Peyer's patch (tissue), 4 donors: ENCODE measurements at regions not wholly inside any gene's neighbourhood (a gene's known extent, or its start where the extent isn't known, plus 50 kb on each side); places are given as distances from the start of the nearest gene placed in this dataset.
"Not testable (repeated sequence)": the region's sequence is repeated elsewhere in the genome, so short reads cannot be mapped to it uniquely, and the experiment has no call there.

Experiments used
- DNase-seq, 3 donors: peaks; one replicate each; pipeline ENCODE4 v3.0.0-alpha.2; 2017 to 2019
- H3K27ac ChIP-seq, 4 donors: fragments of 200-600 bp; sonication (generic); one replicate each; pipeline ENCODE4 v1.5.1; 2016 to 2019
- H3K27me3 ChIP-seq, 2 donors: fragments of 200-600 bp; sonication (generic); one replicate each; pipeline ENCODE4 v1.5.1; 2019
- H3K36me3 ChIP-seq, 3 donors: fragments of 200-600 bp; sonication (generic); one replicate each; pipeline ENCODE4 v1.5.1; 2016 to 2019
- H3K4me1 ChIP-seq, 4 donors: fragments of 200-600 bp; sonication (generic); one replicate each; pipeline ENCODE4 v1.5.1; 2016 to 2019
- H3K4me3 ChIP-seq, 4 donors: fragments of 200-600 bp; sonication (generic); 1 replicate in 3 of 4; 2 replicates in 1 of 4; pipeline ENCODE4 v1.5.1; 2016 to 2019; ENCODE audit warnings: mild to moderate bottlenecking in 1 of 4
- H3K9me3 ChIP-seq, 4 donors: fragments of 200-600 bp; sonication (generic); one replicate each; pipeline ENCODE4 v1.5.1; 2016 to 2019; ENCODE audit warnings: mild to moderate bottlenecking in 1 of 4
- CTCF ChIP-seq, 6 experiments: fragments of 450-650 bp in 4 of 6; fragments of 200-600 bp in 2 of 6; sonication (generic) in 1 of 6; IDR thresholded peaks; one replicate each; pipeline ENCODE4 v1.5.1; 2017 to 2019; ENCODE audit warnings: antibody characterized with exemption in 6 of 6, mild to moderate bottlenecking in 3 of 6, moderate library complexity in 1 of 6
- POLR2A ChIP-seq, 2 donors: fragments of 450-650 bp; IDR thresholded peaks; one replicate each; pipeline ENCODE4 v1.5.1; 2017; ENCODE audit warnings: antibody characterized with exemption in 2 of 2, mild to moderate bottlenecking in 2 of 2, moderate library complexity in 2 of 2

DNA sequence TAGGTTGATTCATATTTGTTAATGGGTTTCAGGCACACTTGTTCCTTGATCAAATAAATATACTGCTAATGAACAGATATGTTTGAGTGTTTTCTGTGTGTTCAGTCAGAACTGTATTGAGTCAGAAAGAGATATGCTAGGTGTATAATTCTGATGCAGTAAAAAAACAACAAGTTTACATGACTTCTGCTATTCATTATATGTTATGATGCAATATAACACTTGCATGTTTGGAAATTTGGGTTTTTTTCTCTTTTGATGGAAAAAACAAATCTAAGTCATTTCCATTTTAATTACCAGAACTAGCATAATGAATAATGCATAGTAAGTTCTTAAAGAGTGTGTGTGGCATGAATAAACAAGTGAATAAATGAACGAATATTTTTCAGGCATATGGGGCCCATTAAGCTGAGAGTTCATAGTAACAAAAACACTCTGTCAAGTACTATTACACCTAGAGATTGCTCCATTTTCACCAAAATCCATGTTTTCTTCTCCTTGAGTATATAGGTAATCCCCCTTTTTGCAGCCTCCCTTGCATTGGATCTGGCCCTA lies 208.3 kb upstream of the NT5E start:
- no peak for DNase-seq
- no peaks in the 10 kb centered on the region for H3K27me3 ChIP-seq
- TF ChIP-seq POLR2A (IDR thresholded peaks at IDR 0.05) (no peak), CTCF (IDR thresholded peaks at IDR 0.05) (no peak)
- no peaks in the 10 kb centered on the region for H3K36me3 ChIP-seq
- H3K9me3 ChIP-seq: no peaks in the 10 kb centered on the region
- no peak overlapping the region for H3K27ac ChIP-seq
- no peaks in the 10 kb centered on the region for H3K4me1 ChIP-seq
- no peak overlapping the region for H3K4me3 ChIP-seq

DNA sequence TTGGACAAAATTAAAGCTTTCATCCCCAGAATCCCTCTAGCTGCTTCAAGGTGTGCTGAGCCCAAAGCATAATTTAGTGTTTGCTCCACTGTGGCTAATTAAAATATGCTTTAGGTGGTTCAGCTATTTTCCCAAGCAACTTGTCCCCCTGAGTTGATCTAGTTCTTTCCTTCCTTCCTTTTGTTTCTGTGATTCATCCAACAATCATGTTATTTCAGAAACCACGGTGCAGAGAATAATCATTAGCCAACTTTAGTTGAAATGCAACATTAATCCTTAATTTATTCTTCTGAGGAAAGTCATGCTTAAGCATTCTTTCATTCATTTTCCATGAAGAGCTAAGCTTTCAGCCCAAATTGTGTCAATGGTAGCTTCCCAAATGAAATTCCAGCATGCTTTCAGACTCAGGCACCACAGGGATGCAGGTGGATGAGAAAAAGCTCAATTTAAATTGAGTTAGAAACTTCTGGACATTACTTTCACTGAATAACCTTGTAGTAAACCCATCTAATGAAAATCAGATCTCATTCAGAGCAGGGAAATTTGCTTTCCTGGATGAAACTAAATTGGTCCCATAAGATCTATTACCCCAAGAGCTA lies 209.0 kb upstream of the NT5E start:
- no peak for DNase-seq
- TF ChIP-seq CTCF (IDR thresholded peaks at IDR 0.05) (no peak), POLR2A (IDR thresholded peaks at IDR 0.05) (no peak)
- no peaks in the 10 kb centered on the region for H3K36me3 ChIP-seq
- no peaks in the 10 kb centered on the region for H3K9me3 ChIP-seq
- no peak overlapping the region for H3K4me3 ChIP-seq
- no peak overlapping the region for H3K27ac ChIP-seq
- no peaks in the 10 kb centered on the region for H3K4me1 ChIP-seq
- no peaks in the 10 kb centered on the region for H3K27me3 ChIP-seq

GRCh38 chr6:85237478-85237877 lies 212.4 kb upstream of the NT5E start:
- no peaks in the 10 kb centered on the region for H3K9me3 ChIP-seq
- TF ChIP-seq CTCF (IDR thresholded peaks at IDR 0.05) (no peak), POLR2A (IDR thresholded peaks at IDR 0.05) (no peak)
- H3K27ac ChIP-seq: no peak overlapping the region
- no peaks in the 10 kb centered on the region for H3K4me1 ChIP-seq
- DNase-seq: no peak
- H3K36me3 ChIP-seq: no peaks in the 10 kb centered on the region
- no peaks in the 10 kb centered on the region for H3K27me3 ChIP-seq
- no peak overlapping the region for H3K4me3 ChIP-seq

GRCh38 chr6:85236636-85237035 lies 213.2 kb upstream of the NT5E start:
- no peaks in the 10 kb centered on the region for H3K36me3 ChIP-seq
- H3K4me3 ChIP-seq: no peak overlapping the region
- H3K27me3 ChIP-seq: no peaks in the 10 kb centered on the region
- no peaks in the 10 kb centered on the region for H3K9me3 ChIP-seq
- DNase-seq: no peak
- no peak overlapping the region for H3K27ac ChIP-seq
- H3K4me1 ChIP-seq: no peaks in the 10 kb centered on the region
- TF ChIP-seq POLR2A (IDR thresholded peaks at IDR 0.05) (no peak), CTCF (IDR thresholded peaks at IDR 0.05) (no peak)

DNA sequence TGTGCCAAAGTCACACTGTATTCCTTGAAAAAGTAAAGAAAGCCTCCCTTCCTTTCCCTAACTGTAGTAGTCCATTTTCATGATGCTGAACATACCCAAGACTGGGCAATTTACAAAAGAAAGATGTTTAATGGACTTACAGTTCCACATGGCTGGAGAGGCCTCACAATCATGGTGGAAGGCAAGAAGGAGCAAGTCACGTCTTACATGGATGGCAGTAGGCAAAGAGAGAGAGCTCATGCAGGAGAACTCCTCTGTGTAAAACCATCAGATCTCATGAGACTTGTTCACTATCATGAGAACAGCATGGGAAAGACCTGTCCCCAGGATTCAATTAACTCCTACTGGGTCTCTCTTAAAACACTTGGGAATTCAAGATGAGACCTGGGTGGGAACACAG lies 222.5 kb upstream of the NT5E start:
- not testable (repeated sequence) for H3K27ac ChIP-seq, H3K4me3 ChIP-seq, H3K4me1 ChIP-seq, H3K9me3 ChIP-seq, DNase-seq, H3K27me3 ChIP-seq, H3K36me3 ChIP-seq

GRCh38 chr6:85212794-85213193 lies 237.1 kb upstream of the NT5E start:
- H3K9me3 ChIP-seq, H3K27me3 ChIP-seq, DNase-seq, H3K4me1 ChIP-seq, H3K36me3 ChIP-seq, H3K4me3 ChIP-seq, H3K27ac ChIP-seq: not testable (repeated sequence)

DNA sequence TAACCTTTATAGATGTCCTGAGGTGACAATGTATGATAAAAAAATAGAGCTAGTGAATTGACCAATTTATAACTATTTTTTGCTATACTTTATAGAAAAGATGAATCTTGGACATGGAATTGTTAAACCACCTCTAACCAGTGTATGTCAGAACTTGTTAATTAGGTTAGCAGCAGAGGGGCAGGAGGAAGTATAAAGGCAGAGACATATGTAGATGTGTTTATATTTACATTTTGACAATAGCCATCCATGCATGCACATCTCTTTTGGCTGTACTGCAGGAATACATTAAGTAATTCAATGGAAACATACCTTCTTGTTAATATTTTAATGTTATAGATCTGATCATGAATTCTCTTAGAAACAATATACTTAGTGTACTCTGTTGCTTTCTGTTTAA lies 254.6 kb upstream of the NT5E start:
- H3K4me1 ChIP-seq: no peaks in the 10 kb centered on the region
- H3K36me3 ChIP-seq: no peaks in the 10 kb centered on the region
- no peak overlapping the region for H3K27ac ChIP-seq
- no peak for DNase-seq
- H3K27me3 ChIP-seq: no peaks in the 10 kb centered on the region
- no peaks in the 10 kb centered on the region for H3K9me3 ChIP-seq
- H3K4me3 ChIP-seq: no peak overlapping the region
- no peak for TF ChIP-seq POLR2A (IDR thresholded peaks at IDR 0.05)
